Breast epithelium (tissue), 3 donors: ENCODE measurements at regions not wholly inside any gene's neighbourhood (a gene's known extent, or its start where the extent isn't known, plus 50 kb on each side); places are given as distances from the start of the nearest gene placed in this dataset.

Experiments used
- POLR2A ChIP-seq: fragments of 450-650 bp; IDR thresholded peaks from one replicate; pipeline ENCODE4 v1.6.1; 2016; ENCODE audit warnings: antibody characterized with exemption, mild to moderate bottlenecking, moderate library complexity
- POLR2AphosphoS5 ChIP-seq, 3 donors: sonication (generic); formaldehyde crosslinking; IDR thresholded peaks; one replicate each; pipeline ENCODE4 v1.6.1; 2017; ENCODE audit warnings: antibody characterized with exemption in 3 of 3
- TF ChIP-seq, protein P1 (sequence below), 3 donors: fragments of 450-650 bp; IDR thresholded peaks; one replicate each; pipeline ENCODE4 v1.5.1; 2016 to 2017; ENCODE audit warnings: antibody characterized with exemption in 3 of 3, mild to moderate bottlenecking in 3 of 3, moderate library complexity in 3 of 3

DNA sequence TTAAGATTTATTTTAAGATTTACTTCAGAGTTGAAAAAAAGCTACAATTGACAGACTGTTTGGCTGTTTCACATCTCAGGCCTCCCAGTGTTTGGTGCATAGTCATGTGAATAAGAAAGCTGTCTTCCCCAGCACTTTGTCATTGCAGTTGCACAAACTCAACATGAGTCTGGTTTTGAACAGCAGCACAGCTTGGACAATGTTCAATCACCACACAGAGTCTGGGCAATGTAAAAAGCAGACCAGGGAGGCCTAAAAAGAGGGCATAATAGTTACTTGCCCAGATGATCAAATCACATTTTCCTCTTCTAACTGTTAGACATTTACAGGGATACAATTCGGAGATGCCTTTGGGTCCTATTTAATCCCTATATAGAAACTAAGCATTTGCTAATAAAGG lies 1055.0 kb downstream of the RPA4 start:
- TF ChIP-seq, protein P1, sequence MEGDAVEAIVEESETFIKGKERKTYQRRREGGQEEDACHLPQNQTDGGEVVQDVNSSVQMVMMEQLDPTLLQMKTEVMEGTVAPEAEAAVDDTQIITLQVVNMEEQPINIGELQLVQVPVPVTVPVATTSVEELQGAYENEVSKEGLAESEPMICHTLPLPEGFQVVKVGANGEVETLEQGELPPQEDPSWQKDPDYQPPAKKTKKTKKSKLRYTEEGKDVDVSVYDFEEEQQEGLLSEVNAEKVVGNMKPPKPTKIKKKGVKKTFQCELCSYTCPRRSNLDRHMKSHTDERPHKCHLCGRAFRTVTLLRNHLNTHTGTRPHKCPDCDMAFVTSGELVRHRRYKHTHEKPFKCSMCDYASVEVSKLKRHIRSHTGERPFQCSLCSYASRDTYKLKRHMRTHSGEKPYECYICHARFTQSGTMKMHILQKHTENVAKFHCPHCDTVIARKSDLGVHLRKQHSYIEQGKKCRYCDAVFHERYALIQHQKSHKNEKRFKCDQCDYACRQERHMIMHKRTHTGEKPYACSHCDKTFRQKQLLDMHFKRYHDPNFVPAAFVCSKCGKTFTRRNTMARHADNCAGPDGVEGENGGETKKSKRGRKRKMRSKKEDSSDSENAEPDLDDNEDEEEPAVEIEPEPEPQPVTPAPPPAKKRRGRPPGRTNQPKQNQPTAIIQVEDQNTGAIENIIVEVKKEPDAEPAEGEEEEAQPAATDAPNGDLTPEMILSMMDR (IDR thresholded peaks at IDR 0.05), result no peak
- TF ChIP-seq POLR2A (no peak), POLR2AphosphoS5 (IDR thresholded peaks at IDR 0.05) (no peak)
